Lower leg skin (tissue), 4 donors: ENCODE measurements at regions not wholly inside any gene's neighbourhood (a gene's known extent, or its start where the extent isn't known, plus 50 kb on each side); places are given as distances from the start of the nearest gene placed in this dataset.

Source experiments
- DNase-seq, 2 donors: peaks; one replicate each; pipeline ENCODE4 v3.0.0-alpha.2; 2019; ENCODE audit warnings: low spot score in 2 of 2
- H3K4me3 ChIP-seq: fragments of 200-600 bp; sonication (generic); 2 replicates; pipeline ENCODE4 v1.5.1; 2017; ENCODE audit warnings: mild to moderate bottlenecking, low read depth; ENCODE audit not compliant: poor library complexity, severe bottlenecking
- POLR2A ChIP-seq, 2 donors: fragments of 450-650 bp; IDR thresholded peaks; one replicate each; pipeline ENCODE4 v1.6.1; 2016 to 2017; ENCODE audit warnings: antibody characterized with exemption in 2 of 2, mild to moderate bottlenecking in 1 of 2, moderate library complexity in 1 of 2
- WGBS, 2 donors: methylation state at CpG; one replicate each; pipeline ENCODE4 v1.1.5; 2018; 5-methylcytosine and 5-hydroxymethylcytosine counted together
- intact Hi-C: fragments of 100-400 bp; cut with DNase I; formaldehyde crosslinking; loops from one replicate; pipeline ENCODE4 v1.15.0; 2023; ENCODE audit warnings: low total_unique reads
- TF ChIP-seq, protein P1 (sequence below), 3 donors: fragments of 450-650 bp; IDR thresholded peaks; one replicate each; pipeline ENCODE4 v1.5.1; 2016; ENCODE audit warnings: antibody characterized with exemption in 3 of 3, mild to moderate bottlenecking in 3 of 3, moderate library complexity in 2 of 3

DNA sequence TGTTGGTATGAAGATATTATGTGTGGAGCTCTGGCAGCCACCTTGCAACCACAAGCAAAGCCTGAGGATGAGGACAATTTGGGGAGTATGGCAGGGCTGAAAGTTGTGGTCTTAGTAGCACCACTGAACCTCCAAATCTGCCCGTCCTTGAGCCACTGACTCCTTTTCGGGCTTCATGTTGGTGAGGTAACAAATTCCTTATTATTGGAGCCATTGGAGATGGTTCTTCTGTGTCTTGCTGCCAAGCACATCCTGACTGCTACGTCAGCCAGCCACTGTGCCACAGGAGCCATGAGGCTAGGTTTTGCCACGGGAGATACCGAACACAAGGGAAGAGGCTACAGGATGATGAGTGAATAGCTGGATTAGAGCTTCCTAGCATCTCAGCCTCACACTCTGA lies 201.6 kb downstream of the BMP7 start:
- intact Hi-C loops: no loop called here
- 80 to 85% methylated on average over 5 of the region's 5 CpGs for WGBS, 2 donors

DNA sequence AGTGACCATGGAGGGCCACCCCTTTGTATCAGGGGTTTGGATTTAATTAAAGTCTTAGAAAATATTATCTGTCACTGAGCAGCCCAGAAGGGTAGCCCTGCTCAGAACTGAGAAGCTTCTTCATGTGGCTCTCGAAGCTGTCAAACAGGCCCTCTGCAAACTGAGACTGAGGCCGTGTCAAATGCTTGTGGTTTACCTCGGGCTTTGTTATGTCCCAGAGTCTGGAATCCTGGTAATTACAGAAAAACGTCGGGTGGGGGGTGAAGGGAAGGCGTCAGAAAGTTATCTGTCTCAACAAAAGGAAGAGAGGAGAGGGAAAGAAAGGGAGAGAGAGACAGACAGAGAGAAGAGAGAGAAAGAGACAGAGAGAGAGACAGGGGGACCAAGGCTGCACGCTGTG lies 200.8 kb downstream of the BMP7 start:
- no peak overlapping the region for H3K4me3 ChIP-seq
- TF ChIP-seq, protein P1, sequence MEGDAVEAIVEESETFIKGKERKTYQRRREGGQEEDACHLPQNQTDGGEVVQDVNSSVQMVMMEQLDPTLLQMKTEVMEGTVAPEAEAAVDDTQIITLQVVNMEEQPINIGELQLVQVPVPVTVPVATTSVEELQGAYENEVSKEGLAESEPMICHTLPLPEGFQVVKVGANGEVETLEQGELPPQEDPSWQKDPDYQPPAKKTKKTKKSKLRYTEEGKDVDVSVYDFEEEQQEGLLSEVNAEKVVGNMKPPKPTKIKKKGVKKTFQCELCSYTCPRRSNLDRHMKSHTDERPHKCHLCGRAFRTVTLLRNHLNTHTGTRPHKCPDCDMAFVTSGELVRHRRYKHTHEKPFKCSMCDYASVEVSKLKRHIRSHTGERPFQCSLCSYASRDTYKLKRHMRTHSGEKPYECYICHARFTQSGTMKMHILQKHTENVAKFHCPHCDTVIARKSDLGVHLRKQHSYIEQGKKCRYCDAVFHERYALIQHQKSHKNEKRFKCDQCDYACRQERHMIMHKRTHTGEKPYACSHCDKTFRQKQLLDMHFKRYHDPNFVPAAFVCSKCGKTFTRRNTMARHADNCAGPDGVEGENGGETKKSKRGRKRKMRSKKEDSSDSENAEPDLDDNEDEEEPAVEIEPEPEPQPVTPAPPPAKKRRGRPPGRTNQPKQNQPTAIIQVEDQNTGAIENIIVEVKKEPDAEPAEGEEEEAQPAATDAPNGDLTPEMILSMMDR (IDR thresholded peaks at IDR 0.05): no peak
- DNase-seq: no peak
- intact Hi-C loops: no loop called here
- 40 to 48% methylated on average over 7 of the region's 7 CpGs for WGBS, 2 donors

More for the DNA sequence above, 201.6 kb downstream of the BMP7 start:
- peak in 1 of 2 donors; percentile 56 for DNase-seq
- no peak overlapping the region for H3K4me3 ChIP-seq
- TF ChIP-seq POLR2A (IDR thresholded peaks at IDR 0.05): no peak
- TF ChIP-seq, protein P1 (IDR thresholded peaks at IDR 0.05): no peak

DNA sequence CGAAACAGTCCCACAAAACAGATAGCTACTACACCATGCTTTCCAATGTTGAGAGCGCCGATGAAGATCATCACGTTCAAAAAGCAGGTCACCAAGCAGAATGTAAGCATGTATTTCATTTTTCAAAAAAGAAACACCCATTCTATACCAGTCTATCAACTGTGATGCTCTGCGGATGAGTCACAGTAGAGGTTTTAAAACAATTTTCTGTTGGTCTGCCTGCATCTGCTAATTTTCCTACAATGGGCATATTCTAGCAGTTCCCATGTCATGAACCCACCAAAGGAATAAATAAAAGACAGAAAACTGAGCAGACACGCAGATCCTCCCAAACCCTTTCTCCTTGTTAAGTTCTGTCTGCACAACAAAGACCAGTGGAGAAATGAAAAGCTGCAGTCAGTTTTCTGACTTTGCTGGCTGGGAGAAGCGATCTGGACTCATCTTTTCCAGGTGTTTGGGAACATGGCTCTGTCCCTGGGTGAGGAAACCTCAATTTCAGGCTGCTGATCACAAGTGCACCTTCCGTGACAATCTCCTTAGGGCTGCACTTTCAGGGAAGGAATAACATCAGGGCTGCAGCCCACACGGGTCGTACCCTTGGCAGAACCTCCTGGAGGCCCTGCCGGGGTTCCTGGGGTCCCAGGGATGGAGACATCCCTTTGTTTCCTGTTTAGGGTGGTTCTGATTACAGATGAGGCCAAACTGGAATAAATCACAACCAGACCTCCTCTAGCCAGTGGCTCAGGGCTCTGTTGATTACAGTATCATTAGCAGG lies 200.1 kb downstream of the BMP7 start:
- peak in 1 of 2 donors; percentile 31 for DNase-seq
- TF ChIP-seq, protein P1 (IDR thresholded peaks at IDR 0.05): no peak
- no peak for TF ChIP-seq POLR2A (IDR thresholded peaks at IDR 0.05)
- intact Hi-C loops: no loop called here
- no peak overlapping the region for H3K4me3 ChIP-seq
- 70 to 72% methylated on average over 11 of the region's 11 CpGs for WGBS, 2 donors

DNA sequence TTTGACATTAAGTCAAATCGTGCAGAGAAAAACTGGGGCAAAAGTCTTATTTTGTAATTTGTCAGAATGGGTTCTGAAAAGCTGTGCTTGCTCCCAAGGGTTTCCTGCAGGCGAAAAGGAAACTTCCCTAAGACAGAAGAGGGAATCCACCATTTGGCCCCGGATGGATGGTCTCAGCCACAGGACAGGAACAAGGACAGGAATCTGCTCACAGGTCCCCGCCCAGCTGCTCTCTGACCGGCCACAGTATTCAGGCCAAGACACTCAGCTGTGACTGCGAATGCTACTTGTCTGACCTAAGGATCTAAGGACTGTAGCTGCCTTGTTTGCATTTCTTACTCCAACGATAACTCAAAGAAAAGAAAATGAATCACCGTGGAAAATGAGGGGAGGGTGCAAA lies 197.0 kb downstream of the BMP7 start:
- DNase-seq: no peak
- no peak overlapping the region for H3K4me3 ChIP-seq
- no peak for TF ChIP-seq POLR2A (IDR thresholded peaks at IDR 0.05)
- TF ChIP-seq, protein P1 (IDR thresholded peaks at IDR 0.05): no peak
- intact Hi-C loops: no loop called here
- 77 to 84% methylated on average over 8 of the region's 8 CpGs for WGBS, 2 donors

DNA sequence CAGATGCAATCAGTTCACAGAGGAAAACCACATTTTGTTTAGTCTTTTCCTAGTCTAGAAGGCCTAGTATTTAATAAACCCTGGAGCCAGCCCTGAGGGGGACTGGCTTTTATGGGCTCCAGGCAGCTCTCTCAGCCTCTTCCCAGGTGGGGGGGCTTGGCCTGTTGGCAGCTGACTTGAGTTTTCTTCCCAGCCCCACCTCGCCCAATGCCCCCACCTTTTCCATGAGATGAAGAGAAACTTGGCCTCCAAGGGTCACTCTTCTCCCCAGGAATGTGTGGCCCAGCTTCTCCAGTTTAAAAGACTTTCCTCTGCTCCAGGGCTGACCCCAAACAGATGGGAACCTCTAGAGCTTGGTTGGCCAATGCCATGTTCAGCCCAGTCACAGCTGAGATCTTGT lies 196.1 kb downstream of the BMP7 start:
- H3K4me3 ChIP-seq: no peak overlapping the region
- 93 to 94% methylated on average over 1 of the region's 1 CpG for WGBS, 2 donors
- intact Hi-C loops: no loop called here
- TF ChIP-seq, protein P1 (IDR thresholded peaks at IDR 0.05): no peak
- no peak for TF ChIP-seq POLR2A (IDR thresholded peaks at IDR 0.05)
- DNase-seq: no peak

DNA sequence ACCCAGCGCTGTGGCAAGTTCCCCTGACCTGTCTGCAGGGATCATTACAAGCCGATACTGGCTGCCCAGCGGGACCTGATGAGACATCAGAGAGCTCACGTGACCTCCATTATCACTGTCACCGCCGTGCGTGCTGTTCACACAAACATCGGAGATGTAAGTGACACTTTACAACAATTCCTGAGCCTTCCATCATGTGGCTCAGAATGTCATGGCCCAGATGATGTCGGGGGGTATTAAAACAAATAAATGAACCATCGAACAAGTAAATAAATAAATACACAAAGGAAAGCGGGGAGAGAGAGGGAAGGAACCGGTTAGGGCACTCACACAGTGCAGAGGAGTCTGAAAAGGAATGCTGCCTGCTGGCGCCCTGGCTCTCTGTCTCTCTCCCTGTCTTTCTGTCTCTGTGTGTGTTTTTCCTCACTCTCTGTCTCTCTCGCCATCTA lies 195.1 kb downstream of the BMP7 start:
- H3K4me3 ChIP-seq: no peak overlapping the region
- TF ChIP-seq, protein P1 (IDR thresholded peaks at IDR 0.05): no peak
- TF ChIP-seq POLR2A (IDR thresholded peaks at IDR 0.05): no peak
- DNase-seq: no peak
- 26 to 31% methylated on average over 14 of the region's 14 CpGs for WGBS, 2 donors
- intact Hi-C loops: no loop called here
